AG20443 (cell line): ENCODE measurements at regions not wholly inside any gene's neighbourhood (a gene's known extent, or its start where the extent isn't known, plus 50 kb on each side); places are given as distances from the start of the nearest gene placed in this dataset.

Source experiments
- DNase-seq: peaks from one replicate; pipeline ENCODE4 v3.0.0; 2012; ENCODE audit warnings: low spot score, mixed read lengths

DNA sequence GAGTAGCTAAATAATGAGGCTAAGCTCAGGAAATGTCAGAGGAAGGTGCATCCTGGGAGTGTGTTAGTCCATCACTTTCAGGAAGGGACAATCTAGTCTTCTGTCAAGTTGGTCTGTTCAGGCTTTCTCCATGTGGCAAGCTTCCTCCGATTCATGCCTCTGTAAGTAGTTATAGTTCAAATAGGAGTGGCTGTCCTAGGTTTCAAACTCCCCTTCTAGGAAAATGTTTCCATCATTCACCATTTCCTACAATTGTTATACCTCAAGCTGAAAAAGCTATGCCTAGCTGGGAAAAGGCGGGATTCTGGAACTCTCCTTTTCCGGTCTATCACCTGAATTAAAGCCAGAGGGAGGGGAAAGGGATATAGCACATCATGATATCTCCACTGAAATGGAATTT lies 287.7 kb upstream of the ZSWIM2 start:
- no peak for DNase-seq

DNA sequence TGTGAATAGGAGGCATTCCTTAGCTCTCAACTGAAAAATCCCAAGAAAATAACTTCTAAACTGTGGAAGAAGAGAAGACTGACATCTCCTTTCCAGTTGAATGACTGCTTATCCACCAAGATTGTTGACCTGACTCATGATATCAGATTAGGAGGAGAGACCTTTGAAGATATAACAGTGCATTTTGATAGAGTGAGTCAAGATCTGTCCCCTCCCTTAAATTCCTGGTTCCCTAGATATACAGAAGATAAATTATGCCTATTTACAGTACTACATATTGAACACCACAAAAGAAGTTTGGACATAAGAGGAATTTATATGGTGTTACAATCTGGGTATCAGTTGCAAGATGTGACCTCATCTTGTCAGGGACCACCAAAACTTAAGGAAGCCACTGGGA lies 285.3 kb upstream of the ZSWIM2 start:
- DNase-seq: no peak

DNA sequence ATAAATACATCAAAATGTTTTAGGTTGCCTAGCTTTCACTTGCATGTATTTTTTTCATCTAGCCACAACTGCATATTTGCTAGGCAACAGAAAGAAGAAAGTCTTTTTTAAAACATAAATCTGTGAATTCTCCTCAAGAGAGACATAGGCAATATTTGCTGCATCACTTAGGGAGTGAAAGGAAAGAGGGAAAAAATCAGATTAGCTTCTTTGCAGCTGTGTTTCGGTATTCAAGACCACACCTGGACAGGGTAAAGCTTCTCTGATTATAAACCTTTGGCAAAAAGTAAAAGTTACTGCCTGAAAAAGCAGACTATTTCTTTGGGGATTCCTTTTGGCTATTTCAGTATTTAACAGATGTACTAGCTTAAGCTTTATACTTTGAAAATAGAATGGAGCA lies 280.9 kb upstream of the ZSWIM2 start:
- DNase-seq: no peak

DNA sequence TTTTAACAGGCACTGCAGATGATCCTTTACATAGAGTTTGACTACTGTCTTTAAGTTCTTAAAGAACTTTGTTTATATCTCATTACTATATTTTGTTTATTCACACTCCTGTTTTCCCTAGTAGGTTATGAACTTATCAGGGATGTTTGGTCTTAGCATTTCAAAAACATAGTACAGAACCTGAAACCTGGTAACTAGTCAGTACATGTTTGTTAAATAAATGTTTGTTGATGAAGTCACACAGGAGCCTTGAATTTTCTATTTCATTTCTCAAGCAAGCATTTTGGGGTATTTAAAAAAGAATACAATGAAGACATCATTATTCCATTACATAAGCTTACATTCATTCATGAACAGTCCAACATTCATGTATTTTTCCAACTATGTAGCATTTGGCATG lies 280.3 kb upstream of the ZSWIM2 start:
- DNase-seq: no peak

DNA sequence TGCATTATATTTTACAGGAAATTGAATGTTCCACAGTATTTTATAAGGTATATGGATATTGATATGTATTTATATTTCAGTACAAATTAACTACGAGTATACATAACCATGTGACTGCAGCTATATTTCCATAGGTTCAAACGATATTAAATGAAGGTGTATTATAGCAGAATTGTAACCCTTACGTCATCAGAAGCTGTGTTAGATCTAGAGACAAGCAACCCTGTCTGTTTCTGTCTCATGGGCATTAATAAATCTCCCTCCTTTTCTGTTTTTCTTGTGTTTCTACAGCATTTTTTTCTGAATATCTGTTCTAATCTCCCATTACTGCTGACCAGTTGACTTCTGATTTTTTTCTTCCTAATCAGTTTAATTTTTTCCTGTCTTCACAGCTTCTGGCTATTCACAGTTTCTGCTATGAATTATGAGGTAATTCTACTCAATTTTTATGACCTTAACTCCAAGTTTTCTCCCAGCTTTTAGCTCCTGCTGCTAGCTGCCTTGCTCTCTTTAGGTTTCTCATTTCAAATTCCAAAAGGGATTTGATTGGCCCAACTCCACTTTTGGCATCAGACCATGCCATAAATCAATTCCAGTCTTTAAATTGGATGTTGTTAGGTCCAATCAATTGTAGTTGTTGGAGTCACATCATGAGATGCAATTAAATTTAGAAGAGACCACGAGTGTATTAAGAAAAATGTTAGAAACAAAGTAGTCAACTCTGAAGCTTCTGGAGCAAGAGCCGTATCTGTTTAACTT lies 277.5 kb upstream of the ZSWIM2 start:
- DNase-seq: no peak

DNA sequence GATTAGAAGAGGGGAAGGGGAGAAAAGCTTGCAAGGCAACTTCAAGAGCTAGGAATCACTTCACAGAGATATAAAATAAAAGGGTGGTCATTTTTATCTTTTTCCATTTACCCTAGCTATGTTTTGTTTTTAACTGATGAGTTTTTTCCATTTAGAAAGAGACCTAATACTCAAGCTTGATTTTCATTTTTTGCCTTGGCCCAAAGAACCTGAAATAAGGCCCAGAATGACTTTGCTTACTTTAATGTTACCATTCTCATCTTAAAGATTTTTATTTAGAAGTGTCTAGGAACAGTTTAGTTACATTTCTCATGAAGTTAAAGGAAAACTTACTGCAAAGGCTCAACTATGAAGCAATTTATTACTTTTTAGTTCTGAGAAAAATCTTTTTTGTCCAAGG lies 276.3 kb upstream of the ZSWIM2 start:
- DNase-seq: no peak

DNA sequence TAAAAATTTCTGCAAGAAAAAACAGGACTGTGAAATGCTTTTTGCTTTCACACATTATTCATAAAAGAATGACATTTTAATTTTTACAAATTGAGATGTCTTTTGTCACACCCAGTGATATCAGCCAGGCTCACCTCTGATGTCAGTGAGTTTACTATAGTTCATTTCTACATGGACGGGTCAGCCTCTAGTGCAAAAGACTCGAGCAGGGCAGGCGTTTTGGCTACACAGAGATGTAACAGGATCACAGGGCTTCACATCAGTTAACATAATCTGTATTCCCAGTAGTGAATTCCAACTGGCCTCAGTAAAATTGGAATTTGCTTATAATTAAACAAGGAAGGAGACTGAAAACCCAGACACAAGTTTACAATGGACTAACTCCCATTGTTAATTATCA lies 275.6 kb upstream of the ZSWIM2 start:
- DNase-seq: no peak

DNA sequence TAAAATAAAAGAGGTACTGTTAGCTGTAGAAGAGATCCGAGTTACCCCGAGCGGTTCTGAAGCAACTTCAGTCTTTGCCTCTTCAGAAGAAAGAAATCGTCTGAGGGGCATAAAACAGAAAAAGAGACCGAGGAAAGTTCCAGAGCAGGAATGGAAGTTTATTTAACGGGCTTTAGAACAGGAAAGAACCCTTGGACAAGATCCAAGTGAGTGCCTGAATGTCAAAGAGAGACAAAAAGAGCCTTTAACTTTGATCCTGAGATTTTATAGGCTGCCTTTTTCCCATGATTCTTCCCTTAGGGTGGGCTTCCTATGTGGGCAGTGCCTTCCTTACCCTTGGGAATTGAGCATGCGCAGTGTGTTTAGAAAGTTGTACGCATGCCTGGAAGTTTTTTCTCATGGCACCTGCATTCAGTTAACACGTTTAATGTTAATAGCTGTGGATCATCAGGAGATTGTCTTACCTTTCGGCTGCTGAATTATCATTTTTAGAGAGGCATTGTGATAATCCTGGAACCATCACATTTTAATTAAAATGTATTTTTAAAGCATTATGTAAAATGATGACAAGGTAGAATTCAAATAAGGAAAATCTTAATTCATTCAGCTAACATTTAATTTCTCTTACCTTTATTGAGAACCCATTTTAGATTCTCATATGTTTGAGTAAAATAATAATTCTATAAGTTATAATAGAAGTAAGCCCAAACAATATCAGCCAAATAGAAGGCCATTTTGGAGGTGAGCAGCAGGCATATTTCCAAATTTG lies 269.5 kb upstream of the ZSWIM2 start:
- no peak for DNase-seq

DNA sequence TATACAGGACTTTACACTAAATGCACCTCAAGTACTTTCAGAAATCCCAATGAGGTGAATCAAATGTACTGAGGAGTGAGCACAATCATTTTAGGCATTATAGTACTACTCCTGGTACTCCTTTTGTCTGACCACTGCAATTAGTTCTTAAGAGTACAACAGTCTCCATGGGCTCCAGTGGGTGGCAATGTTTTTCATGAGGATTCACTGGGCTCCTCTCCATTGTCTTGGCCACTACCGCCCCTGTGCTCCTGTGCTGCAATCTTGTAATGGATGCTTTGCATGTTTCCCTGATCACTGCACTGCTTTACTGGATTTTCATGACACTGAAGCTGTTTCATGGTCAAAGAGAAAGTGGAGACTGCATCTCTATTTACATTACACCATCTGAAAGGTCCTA lies 268.5 kb upstream of the ZSWIM2 start:
- no peak for DNase-seq

DNA sequence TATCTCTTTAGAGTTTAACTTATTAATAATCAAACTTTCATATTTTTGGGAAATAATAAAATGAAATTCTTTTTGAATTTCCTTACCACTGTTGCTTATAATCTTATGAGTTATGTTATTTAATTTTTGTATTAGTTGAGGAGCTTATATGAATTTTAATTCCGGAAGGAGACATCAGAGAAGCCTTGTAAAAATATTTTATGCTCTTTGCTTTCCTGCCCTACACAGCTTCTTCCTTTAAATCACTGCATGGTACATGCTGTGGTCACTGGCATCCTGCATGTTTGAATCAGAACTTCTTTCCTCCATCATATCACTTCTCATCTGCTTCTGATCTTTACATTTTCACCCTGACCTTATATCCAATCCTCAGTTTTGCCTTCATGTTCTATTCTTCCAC lies 266.7 kb upstream of the ZSWIM2 start:
- no peak for DNase-seq

DNA sequence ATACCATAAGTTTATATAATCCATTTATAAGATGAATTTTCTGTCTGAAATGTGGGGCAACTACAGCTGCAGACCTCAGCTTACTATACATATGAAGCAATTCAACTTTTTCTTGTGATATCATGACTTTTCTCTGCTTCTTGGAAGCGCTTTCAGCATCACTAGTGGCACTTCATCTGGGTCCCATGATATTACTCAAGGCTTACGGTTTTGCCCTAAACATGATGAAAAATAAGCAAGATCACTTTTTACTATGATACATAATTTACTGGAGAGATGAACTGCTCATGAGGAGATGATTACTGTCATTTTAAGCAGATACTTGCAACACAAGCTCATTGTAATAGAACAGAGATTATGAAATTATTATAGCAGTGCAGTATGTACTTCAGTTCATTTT lies 258.0 kb upstream of the ZSWIM2 start:
- no peak for DNase-seq

DNA sequence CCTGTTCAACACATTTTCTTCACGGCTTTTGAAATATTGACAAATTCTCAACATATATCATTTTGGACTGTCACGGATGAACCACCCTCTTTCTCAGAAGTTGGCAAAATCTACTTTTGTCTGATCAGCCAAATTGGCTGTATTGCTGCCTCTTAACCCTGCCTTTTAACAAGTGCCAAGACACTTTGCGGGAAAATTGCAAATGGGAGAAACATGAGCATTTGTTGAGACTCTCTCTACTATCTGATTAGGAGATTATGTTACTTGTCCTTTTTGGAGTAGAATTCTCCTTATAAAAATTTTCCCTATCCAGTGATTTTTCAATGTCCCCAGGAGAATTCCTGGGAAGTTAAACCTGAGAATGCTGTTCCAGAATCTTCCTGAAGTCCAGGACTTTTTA lies 256.2 kb upstream of the ZSWIM2 start:
- no peak for DNase-seq

DNA sequence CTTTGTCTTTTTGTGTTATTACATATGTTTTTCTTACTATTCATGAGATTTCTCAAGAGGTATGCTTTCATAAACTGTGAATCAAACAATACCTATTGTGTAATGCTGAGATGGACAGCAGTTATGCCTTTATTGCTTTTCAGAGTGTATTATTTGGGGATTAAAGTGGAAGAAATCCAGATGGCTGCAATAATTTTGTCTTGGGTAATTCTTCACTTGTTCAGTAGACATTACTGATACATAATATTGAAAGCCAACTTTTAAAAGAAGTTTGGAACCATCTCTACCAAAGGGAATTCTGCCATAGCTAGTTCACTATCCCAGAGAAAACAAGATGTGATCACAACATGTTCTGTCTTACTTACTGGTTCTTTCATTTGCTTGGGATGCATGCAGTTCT lies 253.4 kb upstream of the ZSWIM2 start:
- no peak for DNase-seq

DNA sequence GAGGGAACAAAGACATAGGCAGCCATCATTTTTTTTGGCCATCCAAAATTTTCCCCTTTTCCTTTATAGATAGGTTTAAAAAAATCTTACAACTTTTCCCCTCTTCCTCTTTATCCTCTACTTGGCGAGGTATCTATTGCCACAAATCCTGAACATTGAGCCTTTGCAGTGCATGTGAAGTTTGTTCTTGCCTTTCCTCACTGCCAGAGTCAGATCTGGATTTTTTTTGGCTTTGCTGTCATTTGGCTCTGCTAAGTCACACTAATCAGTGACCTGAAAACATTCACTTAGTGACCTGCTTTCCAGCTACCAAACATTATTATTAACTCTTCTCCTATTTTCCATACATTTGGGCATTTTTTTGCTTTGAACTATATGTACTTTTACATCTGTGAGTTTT lies 249.2 kb upstream of the ZSWIM2 start:
- no peak for DNase-seq

DNA sequence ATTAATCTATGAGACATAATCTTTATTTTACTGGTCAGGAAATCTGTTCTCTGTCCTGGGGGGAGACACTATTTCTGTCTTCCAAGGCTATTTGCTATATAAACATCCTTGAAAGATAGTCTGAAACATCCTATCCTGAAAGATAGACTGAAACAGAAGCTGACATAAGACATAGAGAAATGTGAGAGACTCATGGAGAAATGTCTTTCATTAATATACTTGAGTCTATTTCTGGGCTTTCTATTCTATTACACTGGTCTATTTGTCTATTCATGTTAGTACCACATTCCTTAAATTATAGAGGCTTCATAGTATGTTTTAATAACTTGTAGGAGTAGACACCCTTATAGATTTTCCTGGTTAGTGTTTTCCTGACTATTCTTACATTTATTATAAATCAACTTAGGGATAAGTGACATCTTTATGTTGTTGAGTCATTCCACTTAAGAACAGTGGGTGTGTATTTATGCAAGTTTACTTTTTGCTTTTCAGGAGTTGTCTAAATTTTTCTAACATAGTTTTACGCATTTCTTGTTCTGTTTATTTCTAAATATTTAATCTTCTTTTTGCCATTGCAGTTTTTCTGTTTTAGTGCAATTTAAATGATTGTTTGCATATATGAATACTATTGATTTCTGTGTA lies 244.9 kb upstream of the ZSWIM2 start:
- no peak for DNase-seq

DNA sequence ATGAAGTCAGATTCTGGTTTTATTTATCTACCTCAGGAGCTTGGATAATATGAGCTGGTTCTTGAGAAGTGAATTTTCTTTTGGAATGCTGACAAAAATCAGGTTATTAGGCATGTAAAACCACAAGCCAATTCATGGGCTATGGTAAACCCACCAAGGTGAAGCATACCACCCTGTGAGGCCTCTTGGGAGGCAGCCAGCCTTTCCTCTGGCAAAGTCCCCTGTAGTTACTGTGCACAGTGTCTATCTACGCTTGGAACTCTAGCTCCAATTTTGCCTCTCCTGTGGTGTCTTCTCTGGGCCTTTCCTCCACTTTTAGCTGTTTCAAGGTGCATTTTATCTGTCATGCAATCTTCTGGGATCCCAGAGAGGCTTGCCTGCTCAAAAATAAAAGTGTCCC lies 242.7 kb upstream of the ZSWIM2 start:
- no peak for DNase-seq

DNA sequence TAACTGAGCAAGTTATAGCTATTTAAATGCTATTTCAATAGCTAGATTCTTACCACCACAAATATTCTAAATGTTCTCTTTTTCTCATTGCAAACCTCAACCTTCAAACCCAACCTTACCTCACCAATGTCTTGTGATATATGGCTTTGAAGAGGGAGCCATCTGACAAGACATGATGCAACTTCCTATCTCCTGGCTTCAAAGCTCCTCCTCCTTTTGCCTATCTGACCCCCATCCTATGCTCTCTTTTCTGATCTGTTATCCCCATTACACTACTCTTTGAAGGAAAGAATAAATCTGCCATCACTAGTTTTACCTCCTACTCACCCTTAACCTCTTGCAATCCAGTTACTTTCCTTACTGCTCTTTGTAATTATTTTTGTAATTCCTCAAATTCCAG lies 235.6 kb upstream of the ZSWIM2 start:
- no peak for DNase-seq

DNA sequence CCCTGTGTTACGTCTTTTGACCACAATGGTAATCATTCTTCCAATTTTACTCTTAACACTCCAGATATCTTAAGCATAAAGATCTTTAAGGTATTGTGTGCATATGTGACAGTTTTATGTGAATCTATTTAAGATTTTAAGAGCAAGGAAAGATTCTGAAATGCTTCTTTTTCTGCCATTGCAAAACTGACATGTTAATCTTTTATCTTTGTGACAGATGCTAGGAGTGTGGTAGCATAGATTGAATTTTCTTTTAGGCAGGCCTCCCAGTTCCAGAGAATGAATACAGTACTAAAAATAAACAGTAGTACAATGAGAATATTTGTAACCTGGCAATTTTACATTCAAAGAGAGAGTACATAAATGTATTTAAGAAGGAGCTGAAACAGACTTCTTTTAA lies 232.5 kb upstream of the ZSWIM2 start:
- DNase-seq: no peak

DNA sequence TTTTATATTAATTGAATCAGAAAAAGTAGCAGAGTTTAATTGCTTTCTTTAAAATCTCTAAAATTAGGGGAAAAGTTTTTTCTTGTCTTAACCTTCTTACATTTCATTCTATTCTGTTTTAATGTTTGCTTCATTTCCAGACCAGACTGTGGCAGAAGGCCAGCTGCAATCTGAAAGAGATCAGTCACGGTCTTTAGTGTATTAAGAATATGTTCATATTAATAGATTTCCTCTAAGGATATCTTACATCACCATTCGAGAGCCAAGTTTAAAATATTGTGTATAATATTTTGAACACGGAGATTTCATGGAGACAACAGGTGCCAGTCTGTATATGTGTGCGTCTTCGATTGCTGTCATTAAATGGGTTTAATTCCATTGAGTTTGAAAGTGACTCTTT lies 230.9 kb upstream of the ZSWIM2 start:
- DNase-seq: no peak

DNA sequence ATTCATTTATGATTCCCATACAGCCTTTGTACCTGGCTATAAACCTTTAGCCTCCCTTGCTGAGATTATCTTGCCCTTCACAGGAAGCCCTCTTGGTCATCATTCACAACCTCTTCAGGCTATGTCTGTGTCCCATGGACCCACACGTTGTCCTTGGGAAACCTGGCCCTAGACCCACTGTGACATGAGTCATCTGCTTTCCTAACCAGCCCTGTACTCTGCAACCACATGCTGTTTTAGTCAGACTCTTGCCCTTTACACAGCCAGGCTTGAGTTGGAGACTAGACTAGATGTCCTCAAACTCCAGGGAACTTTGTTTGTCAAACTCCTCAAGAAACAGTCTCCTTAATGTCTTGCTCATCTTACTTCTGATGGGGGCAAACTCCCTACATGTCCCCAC lies 229.3 kb upstream of the ZSWIM2 start:
- peak; percentile 21 for DNase-seq

DNA sequence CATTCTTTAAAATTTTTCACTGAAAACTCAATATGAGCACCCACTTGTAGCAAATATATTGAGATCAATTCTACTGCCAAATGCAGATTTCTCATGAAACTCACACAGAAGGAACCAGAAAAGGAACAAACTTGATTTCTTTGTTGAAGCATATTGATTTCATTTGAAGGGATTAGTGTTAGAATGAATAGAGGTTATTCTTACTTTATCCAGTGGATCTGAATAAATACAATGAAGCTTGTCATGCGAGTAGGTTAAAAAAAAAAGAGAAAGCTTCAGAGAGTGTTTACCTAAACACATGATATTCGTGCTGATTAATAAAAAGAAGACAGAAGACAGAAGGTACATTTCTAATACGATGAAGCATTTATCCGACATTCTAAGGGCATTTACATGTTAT lies 226.7 kb upstream of the ZSWIM2 start:
- no peak for DNase-seq

DNA sequence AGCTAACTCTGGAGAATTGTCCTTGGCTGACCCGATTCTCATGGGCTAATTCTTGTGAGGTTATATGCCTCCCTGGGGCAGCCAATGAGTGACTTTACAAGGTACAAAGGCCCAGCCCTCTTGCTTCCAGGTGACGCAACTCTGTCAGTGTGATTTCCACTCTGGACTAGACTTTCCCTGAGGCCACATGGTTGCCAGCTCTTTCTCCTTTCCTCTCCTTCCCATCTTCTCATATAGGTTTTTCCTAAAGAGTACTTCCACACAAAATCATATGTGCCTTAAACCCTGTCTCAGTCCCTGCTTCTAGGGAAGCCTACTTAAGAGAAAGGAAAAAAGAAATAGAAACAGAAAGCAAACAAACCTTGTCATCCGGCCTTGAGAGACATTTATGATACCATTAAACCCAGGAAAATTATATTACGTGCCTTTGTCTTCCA lies 226.2 kb upstream of the ZSWIM2 start:
- DNase-seq: no peak

DNA sequence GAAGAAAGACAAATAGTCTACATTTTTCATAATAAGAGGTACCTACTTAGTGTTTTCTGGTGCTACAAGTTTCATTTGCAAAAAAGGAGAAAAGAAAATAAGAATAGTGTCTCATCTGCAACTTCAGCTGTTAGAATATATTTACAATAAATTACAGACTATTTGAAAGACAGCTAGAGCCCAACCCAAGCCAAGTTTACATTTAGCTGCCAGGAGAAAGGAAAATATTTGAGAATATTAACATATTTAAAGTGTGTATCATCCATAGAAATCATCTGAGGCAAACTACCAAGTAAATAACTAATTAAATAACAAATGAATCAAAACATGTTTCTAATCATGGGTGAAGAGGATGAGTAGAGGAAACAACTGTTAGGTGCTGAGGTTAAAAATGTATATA lies 209.2 kb upstream of the ZSWIM2 start:
- no peak for DNase-seq
